ENCODE measurements at regions not wholly inside any gene's neighbourhood (a gene's known extent, or its start where the extent isn't known, plus 50 kb on each side); places are given as distances from the start of the nearest gene placed in this dataset.

DNA sequence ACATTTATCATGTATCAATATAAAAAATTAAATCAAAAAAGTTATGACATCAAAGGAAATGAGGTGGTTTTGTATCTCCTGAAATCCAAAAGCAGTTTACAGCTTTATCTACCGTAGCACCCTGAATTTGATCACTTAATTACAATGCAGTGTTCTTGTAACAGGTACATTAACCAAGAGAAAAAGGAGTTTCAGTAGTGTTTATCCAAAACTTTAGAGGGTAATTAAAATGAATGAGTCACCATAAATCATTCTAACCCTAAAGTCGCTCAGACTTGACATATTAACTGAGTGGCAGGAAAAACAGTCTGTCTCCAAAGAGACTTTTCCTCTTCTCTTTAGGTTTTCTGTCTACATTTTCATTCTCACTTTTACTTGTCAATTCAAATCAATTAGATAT lies 907.6 kb upstream of the EPHA5 start:
- TF ChIP-seq, protein P1, sequence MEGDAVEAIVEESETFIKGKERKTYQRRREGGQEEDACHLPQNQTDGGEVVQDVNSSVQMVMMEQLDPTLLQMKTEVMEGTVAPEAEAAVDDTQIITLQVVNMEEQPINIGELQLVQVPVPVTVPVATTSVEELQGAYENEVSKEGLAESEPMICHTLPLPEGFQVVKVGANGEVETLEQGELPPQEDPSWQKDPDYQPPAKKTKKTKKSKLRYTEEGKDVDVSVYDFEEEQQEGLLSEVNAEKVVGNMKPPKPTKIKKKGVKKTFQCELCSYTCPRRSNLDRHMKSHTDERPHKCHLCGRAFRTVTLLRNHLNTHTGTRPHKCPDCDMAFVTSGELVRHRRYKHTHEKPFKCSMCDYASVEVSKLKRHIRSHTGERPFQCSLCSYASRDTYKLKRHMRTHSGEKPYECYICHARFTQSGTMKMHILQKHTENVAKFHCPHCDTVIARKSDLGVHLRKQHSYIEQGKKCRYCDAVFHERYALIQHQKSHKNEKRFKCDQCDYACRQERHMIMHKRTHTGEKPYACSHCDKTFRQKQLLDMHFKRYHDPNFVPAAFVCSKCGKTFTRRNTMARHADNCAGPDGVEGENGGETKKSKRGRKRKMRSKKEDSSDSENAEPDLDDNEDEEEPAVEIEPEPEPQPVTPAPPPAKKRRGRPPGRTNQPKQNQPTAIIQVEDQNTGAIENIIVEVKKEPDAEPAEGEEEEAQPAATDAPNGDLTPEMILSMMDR (IDR thresholded peaks at IDR 0.05 in 8 of 11, conservative IDR thresholded peaks at IDR 0.05 in 3 of 11) = no peak
- TF ChIP-seq POLR2A (IDR thresholded peaks at IDR 0.05) (no peak), POLR2AphosphoS5 (IDR thresholded peaks at IDR 0.05) (no peak)
